ENCODE measurements at regions not wholly inside any gene's neighbourhood (a gene's known extent, or its start where the extent isn't known, plus 50 kb on each side); places are given as distances from the start of the nearest gene placed in this dataset.

GRCh38 chr11:92885600-92885999 lies 83.9 kb upstream of the MTNR1B start (continued):
- TF ChIP-seq, protein P1, sequence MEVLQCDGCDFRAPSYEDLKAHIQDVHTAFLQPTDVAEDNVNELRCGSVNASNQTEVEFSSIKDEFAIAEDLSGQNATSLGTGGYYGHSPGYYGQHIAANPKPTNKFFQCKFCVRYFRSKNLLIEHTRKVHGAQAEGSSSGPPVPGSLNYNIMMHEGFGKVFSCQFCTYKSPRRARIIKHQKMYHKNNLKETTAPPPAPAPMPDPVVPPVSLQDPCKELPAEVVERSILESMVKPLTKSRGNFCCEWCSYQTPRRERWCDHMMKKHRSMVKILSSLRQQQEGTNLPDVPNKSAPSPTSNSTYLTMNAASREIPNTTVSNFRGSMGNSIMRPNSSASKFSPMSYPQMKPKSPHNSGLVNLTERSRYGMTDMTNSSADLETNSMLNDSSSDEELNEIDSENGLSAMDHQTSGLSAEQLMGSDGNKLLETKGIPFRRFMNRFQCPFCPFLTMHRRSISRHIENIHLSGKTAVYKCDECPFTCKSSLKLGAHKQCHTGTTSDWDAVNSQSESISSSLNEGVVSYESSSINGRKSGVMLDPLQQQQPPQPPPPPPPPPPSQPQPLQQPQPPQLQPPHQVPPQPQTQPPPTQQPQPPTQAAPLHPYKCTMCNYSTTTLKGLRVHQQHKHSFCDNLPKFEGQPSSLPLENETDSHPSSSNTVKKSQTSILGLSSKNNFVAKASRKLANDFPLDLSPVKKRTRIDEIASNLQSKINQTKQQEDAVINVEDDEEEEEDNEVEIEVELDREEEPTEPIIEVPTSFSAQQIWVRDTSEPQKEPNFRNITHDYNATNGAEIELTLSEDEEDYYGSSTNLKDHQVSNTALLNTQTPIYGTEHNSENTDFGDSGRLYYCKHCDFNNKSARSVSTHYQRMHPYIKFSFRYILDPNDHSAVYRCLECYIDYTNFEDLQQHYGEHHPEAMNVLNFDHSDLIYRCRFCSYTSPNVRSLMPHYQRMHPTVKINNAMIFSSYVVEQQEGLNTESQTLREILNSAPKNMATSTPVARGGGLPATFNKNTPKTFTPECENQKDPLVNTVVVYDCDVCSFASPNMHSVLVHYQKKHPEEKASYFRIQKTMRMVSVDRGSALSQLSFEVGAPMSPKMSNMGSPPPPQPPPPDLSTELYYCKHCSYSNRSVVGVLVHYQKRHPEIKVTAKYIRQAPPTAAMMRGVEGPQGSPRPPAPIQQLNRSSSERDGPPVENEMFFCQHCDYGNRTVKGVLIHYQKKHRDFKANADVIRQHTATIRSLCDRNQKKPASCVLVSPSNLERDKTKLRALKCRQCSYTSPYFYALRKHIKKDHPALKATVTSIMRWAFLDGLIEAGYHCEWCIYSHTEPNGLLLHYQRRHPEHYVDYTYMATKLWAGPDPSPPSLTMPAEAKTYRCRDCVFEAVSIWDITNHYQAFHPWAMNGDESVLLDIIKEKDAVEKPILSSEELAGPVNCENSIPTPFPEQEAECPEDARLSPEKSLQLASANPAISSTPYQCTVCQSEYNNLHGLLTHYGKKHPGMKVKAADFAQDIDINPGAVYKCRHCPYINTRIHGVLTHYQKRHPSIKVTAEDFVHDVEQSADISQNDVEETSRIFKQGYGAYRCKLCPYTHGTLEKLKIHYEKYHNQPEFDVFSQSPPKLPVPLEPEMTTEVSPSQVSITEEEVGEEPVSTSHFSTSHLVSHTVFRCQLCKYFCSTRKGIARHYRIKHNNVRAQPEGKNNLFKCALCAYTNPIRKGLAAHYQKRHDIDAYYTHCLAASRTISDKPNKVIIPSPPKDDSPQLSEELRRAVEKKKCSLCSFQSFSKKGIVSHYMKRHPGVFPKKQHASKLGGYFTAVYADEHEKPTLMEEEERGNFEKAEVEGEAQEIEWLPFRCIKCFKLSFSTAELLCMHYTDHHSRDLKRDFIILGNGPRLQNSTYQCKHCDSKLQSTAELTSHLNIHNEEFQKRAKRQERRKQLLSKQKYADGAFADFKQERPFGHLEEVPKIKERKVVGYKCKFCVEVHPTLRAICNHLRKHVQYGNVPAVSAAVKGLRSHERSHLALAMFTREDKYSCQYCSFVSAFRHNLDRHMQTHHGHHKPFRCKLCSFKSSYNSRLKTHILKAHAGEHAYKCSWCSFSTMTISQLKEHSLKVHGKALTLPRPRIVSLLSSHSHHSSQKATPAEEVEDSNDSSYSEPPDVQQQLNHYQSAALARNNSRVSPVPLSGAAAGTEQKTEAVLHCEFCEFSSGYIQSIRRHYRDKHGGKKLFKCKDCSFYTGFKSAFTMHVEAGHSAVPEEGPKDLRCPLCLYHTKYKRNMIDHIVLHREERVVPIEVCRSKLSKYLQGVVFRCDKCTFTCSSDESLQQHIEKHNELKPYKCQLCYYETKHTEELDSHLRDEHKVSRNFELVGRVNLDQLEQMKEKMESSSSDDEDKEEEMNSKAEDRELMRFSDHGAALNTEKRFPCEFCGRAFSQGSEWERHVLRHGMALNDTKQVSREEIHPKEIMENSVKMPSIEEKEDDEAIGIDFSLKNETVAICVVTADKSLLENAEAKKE (CRISPR knock-in tag; IDR thresholded peaks at IDR 0.05), result no peak

- Mint-ChIP-seq H3K27me3 (ENCODE audit: insufficient read depth, low read depth, poor library complexity) (peaks cover 4% of the 10 kb centered on the region), H3K27ac (no peak overlapping the region)
These were observed 83.1 kb upstream of the MTNR1B start for GRCh38 chr11:92886243-92886905.

More at GRCh38 chr11:92886243-92886905, 83.1 kb upstream of the MTNR1B start:
- Mint-ChIP-seq H3K36me3 (ENCODE audit: low read depth) (peaks cover 35% of the 10 kb centered on the region), H3K4me3 (no peak overlapping the region), H3K4me1 (peaks cover 9% of the 10 kb centered on the region; the same call in 2 of the 3 replicates), H3K9me3 (no peaks in the 10 kb centered on the region)
- Histone ChIP-seq H3K36me3 (ENCODE audit: insufficient read depth) (peaks cover 13% of the 10 kb centered on the region; the same call in 1 of the 2 replicates), H3K4me3 (no peak overlapping the region), H3K4me2 (no peak overlapping the region), H3F3A (replicated peaks; ENCODE audit: low read depth) (no peaks in the 10 kb centered on the region), H4K20me1 (replicated peaks; ENCODE audit: insufficient read depth) (no peaks in the 10 kb centered on the region), H2AFZ (no peak overlapping the region), H3K27me3 (ENCODE audit: insufficient read depth) (no peaks in the 10 kb centered on the region), H3K9me2 (ENCODE audit: insufficient read depth) (peaks cover 7% of the 10 kb centered on the region; the same call in 1 of the 2 replicates), H3K79me2 (replicated peaks; ENCODE audit: insufficient read depth) (no peaks in the 10 kb centered on the region), H3K27ac (ENCODE audit: low read depth) (no peak overlapping the region), H3K4me1 (ENCODE audit: insufficient read depth) (no peaks in the 10 kb centered on the region)
- peak; percentile 79 for DNase-seq (ENCODE audit: low spot score)
- ATAC-seq, result peak; percentile 96
- TF ChIP-seq, protein P2, sequence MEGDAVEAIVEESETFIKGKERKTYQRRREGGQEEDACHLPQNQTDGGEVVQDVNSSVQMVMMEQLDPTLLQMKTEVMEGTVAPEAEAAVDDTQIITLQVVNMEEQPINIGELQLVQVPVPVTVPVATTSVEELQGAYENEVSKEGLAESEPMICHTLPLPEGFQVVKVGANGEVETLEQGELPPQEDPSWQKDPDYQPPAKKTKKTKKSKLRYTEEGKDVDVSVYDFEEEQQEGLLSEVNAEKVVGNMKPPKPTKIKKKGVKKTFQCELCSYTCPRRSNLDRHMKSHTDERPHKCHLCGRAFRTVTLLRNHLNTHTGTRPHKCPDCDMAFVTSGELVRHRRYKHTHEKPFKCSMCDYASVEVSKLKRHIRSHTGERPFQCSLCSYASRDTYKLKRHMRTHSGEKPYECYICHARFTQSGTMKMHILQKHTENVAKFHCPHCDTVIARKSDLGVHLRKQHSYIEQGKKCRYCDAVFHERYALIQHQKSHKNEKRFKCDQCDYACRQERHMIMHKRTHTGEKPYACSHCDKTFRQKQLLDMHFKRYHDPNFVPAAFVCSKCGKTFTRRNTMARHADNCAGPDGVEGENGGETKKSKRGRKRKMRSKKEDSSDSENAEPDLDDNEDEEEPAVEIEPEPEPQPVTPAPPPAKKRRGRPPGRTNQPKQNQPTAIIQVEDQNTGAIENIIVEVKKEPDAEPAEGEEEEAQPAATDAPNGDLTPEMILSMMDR (conservative IDR thresholded peaks at IDR 0.05; ENCODE audit: low read depth in 2 of 2), result peak; percentile 81 to 92
- no peak for TF ChIP-seq REST (IDR thresholded peaks at IDR 0.05; ENCODE audit: unreplicated experiment)

All from GM23338 (cell line).